HG03060 (cell line): ENCODE measurements at regions not wholly inside any gene's neighbourhood (a gene's known extent, or its start where the extent isn't known, plus 50 kb on each side); places are given as distances from the start of the nearest gene placed in this dataset.

Source experiments
- ATAC-seq: cut with Tn5 transposase; IDR thresholded peaks from one replicate; pipeline ENCODE4 v1.9.1; 2021; ENCODE audit warnings: low read depth, moderate number of reproducible peaks; ENCODE audit not compliant: unreplicated experiment

GRCh38 chr3:176934698-176935097, 262.6 kb downstream of the TBL1XR1 start:
- ATAC-seq, result no peak

DNA sequence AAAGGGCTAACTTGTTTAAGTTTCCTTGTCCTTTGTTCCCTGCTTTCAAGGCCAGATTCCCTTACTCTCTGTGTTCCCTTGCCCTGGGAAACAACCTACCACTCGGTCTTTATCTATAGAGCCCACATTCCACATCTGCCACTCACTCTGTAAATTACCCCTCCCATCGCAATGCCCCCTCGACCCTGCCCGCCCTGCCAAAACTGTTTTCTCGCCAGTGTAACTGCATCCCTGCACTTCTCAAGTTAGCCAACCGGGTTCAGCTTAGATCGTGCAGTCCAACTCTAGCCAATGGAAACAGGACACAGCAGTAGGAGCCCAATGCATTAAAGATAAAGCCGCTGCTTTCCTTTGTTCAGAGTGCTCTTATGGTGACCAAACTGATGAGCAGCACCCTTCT, 263.6 kb downstream of the TBL1XR1 start:
- no peak for ATAC-seq

- ATAC-seq, result no peak
Measured at GRCh38 chr3:176932433-176932832, 264.8 kb downstream of the TBL1XR1 start.

GRCh38 chr3:176931991-176932390, 265.3 kb downstream of the TBL1XR1 start:
- no peak for ATAC-seq

DNA sequence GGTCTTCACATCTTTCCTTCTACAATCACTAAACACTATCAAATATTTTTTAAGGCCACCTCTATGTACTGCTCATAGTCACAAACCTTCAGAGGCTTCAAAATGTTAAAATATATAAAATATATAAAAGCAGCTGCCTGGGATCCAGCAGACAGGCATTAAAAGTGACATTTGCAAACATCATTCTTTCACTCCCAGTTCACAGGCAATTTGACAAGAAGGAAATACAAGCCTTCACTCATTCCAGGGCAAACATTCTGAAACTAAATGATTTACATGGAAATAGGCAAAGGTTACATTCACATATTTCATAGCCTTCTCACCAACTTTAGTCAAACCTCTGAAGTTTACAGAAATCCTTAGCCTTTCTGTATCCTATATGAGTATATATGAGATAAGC, 266.3 kb downstream of the TBL1XR1 start:
- no peak for ATAC-seq

GRCh38 chr3:176928582-176928931, 268.7 kb downstream of the TBL1XR1 start:
- ATAC-seq, result no peak

- no peak for ATAC-seq
Measured at GRCh38 chr3:176927706-176928581, 269.3 kb downstream of the TBL1XR1 start.

- ATAC-seq, result no peak
Measured at GRCh38 chr3:176927280-176927679, 270.0 kb downstream of the TBL1XR1 start.

DNA sequence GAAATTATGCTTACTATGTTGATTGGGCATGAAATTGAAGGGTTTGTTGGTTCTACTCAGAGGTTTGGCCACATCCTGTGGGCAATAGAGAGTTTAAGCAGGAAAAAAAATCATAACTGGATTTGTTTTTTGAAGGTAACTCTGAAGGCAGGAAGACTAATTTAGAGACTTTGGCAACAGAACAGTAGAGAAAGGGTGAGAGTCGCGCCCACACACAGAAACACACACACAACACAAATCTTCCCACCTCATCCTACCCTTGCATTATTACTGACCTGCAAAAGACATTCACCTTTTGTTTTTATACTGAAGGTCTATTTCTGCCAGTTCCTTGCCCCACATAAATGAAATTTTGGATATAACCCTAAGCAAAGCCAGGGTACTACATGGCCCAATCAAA, 270.6 kb downstream of the TBL1XR1 start:
- no peak for ATAC-seq

DNA sequence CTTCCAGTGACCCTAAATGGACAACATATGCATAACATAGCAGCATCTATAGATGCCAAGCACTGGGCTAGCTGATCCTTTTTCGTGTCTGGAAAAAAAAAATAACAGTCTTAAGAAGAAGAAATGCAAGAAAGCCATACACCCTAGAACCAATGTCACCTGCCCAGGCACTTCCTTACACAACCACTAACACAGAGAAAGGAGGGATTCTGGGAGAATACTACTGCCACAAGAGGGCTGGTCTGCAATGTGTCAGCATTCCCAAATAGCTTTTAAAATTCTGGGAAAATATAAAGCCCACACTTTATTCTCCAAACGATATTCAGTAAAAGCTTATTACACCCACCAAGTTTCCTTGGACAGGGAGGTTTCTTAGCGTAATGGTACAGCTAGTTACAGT, 271.2 kb downstream of the TBL1XR1 start:
- no peak for ATAC-seq

DNA sequence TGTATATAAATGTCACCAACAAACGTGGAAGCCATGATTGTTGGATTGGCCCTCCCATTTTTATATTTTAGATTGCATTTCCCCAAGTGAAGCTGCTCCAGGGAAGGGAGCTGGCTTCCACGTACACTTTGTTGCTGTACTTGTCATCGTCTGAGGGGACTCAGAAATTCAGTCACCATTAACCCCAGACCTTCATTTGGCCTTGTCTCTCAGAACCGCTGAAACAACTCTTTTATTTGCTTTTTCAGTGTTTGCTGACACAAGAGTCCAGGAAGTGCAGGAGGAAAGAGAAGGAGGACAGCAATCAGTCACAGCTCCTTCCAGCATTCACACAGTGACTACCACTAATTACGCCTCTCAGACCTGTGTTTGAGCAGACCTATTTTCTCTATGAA, 276.5 kb downstream of the TBL1XR1 start:
- ATAC-seq, result no peak

DNA sequence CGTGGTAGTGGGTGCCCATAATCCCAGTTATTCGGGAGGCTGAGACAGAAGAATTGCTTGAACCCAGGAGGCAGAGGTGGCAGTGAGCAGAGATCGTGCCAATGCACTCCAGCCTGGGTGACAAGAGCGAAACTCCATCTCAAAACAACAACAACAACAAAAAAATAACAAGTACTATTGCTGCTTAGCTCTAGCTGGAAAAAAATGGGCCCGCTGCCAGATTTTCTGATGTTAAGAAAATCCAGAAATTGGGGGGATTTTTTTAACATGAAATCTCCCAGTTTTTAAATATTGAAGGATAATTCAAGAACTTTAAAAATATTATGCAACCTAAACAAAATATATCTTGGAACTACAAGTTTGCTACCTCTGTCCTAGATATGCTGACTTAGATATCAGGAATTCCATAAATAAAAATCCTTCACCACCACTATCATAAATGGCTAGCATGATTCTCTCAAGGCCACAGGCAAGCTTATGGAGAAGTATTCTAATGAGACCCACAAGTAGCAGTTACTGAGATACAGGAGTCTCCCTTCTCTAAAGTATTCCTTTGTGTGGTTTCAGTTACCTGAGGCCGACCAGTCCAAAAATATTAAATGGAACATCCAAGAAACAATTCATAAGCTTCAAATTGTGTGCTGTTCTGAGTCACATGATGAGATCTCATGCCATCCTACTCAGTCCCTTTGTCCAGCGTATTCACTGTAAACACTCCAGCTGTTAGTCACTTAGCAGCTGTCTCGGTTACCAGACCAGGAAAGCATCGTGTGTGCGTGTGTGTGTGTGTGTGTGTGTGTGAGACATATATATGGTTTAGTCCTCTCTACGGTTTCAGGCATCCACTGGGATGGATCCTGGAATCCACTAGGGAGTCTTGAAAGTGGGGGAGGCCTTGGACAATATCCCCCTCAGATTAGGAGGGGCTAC, 277.2 kb downstream of the TBL1XR1 start:
- no peak for ATAC-seq

GRCh38 chr3:176916777-176917176, 280.5 kb downstream of the TBL1XR1 start:
- ATAC-seq, result no peak

- no peak for ATAC-seq
Measured at GRCh38 chr3:176914764-176915163, 282.5 kb downstream of the TBL1XR1 start.

GRCh38 chr3:176911579-176911978, 285.7 kb downstream of the TBL1XR1 start:
- ATAC-seq, result no peak

DNA sequence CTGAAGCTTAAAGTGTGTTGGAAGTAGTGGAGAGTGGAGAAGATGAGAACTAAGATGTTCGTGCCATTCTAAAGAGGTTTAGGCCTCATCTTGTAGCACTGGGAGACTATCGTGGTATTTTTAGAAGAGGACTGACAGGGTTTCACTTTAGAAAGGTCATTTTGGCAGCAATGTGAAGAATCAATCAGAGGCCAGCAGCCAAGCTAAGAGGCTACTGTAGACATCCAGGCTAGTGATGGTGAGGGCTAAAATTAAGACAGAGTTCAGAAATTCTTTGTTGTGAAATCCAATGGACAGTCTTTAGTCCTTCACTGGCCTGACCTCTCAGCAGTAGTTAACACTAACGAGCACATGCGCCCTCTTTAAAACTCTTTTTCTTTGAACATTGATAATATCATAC, 288.2 kb downstream of the TBL1XR1 start:
- ATAC-seq, result no peak

GRCh38 chr3:176906046-176906905, 291.0 kb downstream of the TBL1XR1 start:
- ATAC-seq, result no peak

- ATAC-seq, result no peak
Measured at GRCh38 chr3:176905331-176905730, 292.0 kb downstream of the TBL1XR1 start.

GRCh38 chr3:176904506-176904905, 292.8 kb downstream of the TBL1XR1 start:
- no peak for ATAC-seq

- no peak for ATAC-seq
Measured at GRCh38 chr3:176896640-176897039, 300.6 kb downstream of the TBL1XR1 start.

- ATAC-seq, result no peak
Measured at GRCh38 chr3:176896165-176896564, 301.1 kb downstream of the TBL1XR1 start.
